Pancreas (tissue), 10 donors: ENCODE measurements at regions not wholly inside any gene's neighbourhood (a gene's known extent, or its start where the extent isn't known, plus 50 kb on each side); places are given as distances from the start of the nearest gene placed in this dataset.

Experiments used
- ATAC-seq, 4 donors: fragments of 200-7000 bp; cut with Tn5 transposase; one replicate each; pipeline versions ENCODE4 v1.8.0 to v1.9.1; 2020; ENCODE audit warnings: mild to moderate bottlenecking in 4 of 4, moderate library complexity in 4 of 4
- DNase-seq, 6 donors: peaks; one replicate each; pipeline ENCODE4 v3.0.0-alpha.2; 2020
- FAIRE-seq: peaks from 2 replicates; lab custom pipeline; 2012; peaks lifted over from hg19 to GRCh38; lab: Jason Lieb, UNC
- H3K27ac ChIP-seq, 4 donors: fragments of 200-600 bp; sonication (generic); 1 replicate in 3 of 4; 2 replicates in 1 of 4; pipeline versions ENCODE4 v1.5.0 to v1.8.0; 2020
- H3K27me3 ChIP-seq, 4 donors: fragments of 200-600 bp; one replicate each; pipeline ENCODE4 v1.8.0; 2021
- H3K36me3 ChIP-seq, 3 donors: fragments of 200-600 bp; sonication (generic) in 1 of 3; one replicate each; pipeline versions ENCODE4 v1.5.0 to v1.8.0; 2020 to 2021
- H3K4me1 ChIP-seq, 3 donors: fragments of 200-600 bp; one replicate each; pipeline ENCODE4 v1.8.0; 2021
- H3K4me3 ChIP-seq, 4 donors: fragments of 200-600 bp; sonication (generic) in 2 of 4; one replicate each; pipeline versions ENCODE4 v1.5.0 to v1.8.0; 2020 to 2021
- H3K9me3 ChIP-seq, 4 donors: fragments of 200-600 bp; one replicate each; pipeline ENCODE4 v1.8.0; 2021
- CTCF ChIP-seq, 4 donors: fragments of 200-600 bp; sonication (generic) in 3 of 4; IDR thresholded peaks; one replicate each; pipeline versions ENCODE4 v1.5.0 to v1.8.0; 2021; ENCODE audit warnings: antibody characterized with exemption in 4 of 4
- WGBS, 2 donors: extraction: QIAGEN DNeasy Blood & Tissue Kit; methylation state at CpG; one replicate each; pipeline ENCODE4 v1.1.7; 2013; 5-methylcytosine and 5-hydroxymethylcytosine counted together
- intact Hi-C, 3 donors: fragments of 100-400 bp; cut with DNase I; formaldehyde crosslinking; loops; one replicate each; pipeline versions ENCODE4 v1.11.1 to v1.14.2; 2022
- donor health status: healthy with polysubstance abuse.
- donor health status: DM: no; HTN: no; CAD: no; lungs with moderate emphysema.
- donor health status: DM: no; HTN: no; CAD: no.
- donor health status: control.
- donor health status: control.
- donor health status: Bipolar disorder and iron deficiency.
- donor health status: DM: yes; HTN: yes; CAD: no.
- donor health status: DM: no; HTN: no; CAD: no.
- donor health status: DM: no; HTN: no; CAD: no.
- donor health status: DM: yes; HTN: yes; CAD: no.

- no peak for DNase-seq
- no peak for ATAC-seq
- intact Hi-C loops: no loop called here
- Histone ChIP-seq H3K4me3 (no peak overlapping the region), H3K9me3 (no peaks in the 10 kb centered on the region), H3K27ac (no peak overlapping the region), H3K36me3 (no peaks in the 10 kb centered on the region), H3K27me3 (no peaks in the 10 kb centered on the region), H3K4me1 (no peaks in the 10 kb centered on the region)
- 73 to 81% methylated on average over 2 of the region's 2 CpGs for WGBS, 2 donors
- FAIRE-seq: no peak
- TF ChIP-seq CTCF (IDR thresholded peaks at IDR 0.05): no peak
Measured at GRCh38 chr4:66506985-66507384, 836.7 kb upstream of the EPHA5 start.

- no peak overlapping the region for H3K4me3 ChIP-seq
- WGBS, 2 donors: 51 to 71% methylated on average over 3 of the region's 3 CpGs
- FAIRE-seq (no peak), DNase-seq (no peak), ATAC-seq (no peak)
- no peaks in the 10 kb centered on the region for H3K27me3 ChIP-seq
- H3K27ac ChIP-seq: no peak overlapping the region
- TF ChIP-seq CTCF (IDR thresholded peaks at IDR 0.05): no peak
- no peaks in the 10 kb centered on the region for H3K36me3 ChIP-seq
- intact Hi-C loops: no loop called here
- no peaks in the 10 kb centered on the region for H3K9me3 ChIP-seq
- no peaks in the 10 kb centered on the region for H3K4me1 ChIP-seq
Measured at GRCh38 chr4:66501997-66502396, 831.7 kb upstream of the EPHA5 start.

- WGBS, 2 donors: 71 to 90% methylated on average over 2 of the region's 2 CpGs
- H3K4me3 ChIP-seq: no peak overlapping the region
- TF ChIP-seq CTCF (IDR thresholded peaks at IDR 0.05): no peak
- intact Hi-C loops: no loop called here
- DNase-seq: no peak
- no peaks in the 10 kb centered on the region for H3K27me3 ChIP-seq
- no peak overlapping the region for H3K27ac ChIP-seq
- no peaks in the 10 kb centered on the region for H3K9me3 ChIP-seq
- no peaks in the 10 kb centered on the region for H3K4me1 ChIP-seq
- H3K36me3 ChIP-seq: no peaks in the 10 kb centered on the region
- ATAC-seq: no peak
- FAIRE-seq: no peak
Measured at GRCh38 chr4:66490729-66491128, 820.4 kb upstream of the EPHA5 start.

- no peak for FAIRE-seq
- no peak for ATAC-seq
- H3K27ac ChIP-seq: no peak overlapping the region
- no peaks in the 10 kb centered on the region for H3K4me1 ChIP-seq
- 31 to 33% methylated on average over 5 of the region's 5 CpGs for WGBS, 2 donors
- H3K9me3 ChIP-seq: no peaks in the 10 kb centered on the region
- no peak for TF ChIP-seq CTCF (IDR thresholded peaks at IDR 0.05)
- H3K4me3 ChIP-seq: no peak overlapping the region
- no peaks in the 10 kb centered on the region for H3K27me3 ChIP-seq
- DNase-seq: no peak
- H3K36me3 ChIP-seq: no peaks in the 10 kb centered on the region
- intact Hi-C loops: no loop called here
Measured at GRCh38 chr4:66489783-66490452, 819.6 kb upstream of the EPHA5 start.

GRCh38 chr4:66489370-66489769, 819.1 kb upstream of the EPHA5 start:
- TF ChIP-seq CTCF (IDR thresholded peaks at IDR 0.05): no peak
- Histone ChIP-seq H3K4me3 (no peak overlapping the region), H3K4me1 (no peaks in the 10 kb centered on the region), H3K36me3 (no peaks in the 10 kb centered on the region), H3K27me3 (no peaks in the 10 kb centered on the region), H3K27ac (no peak overlapping the region), H3K9me3 (no peaks in the 10 kb centered on the region)
- intact Hi-C loops: no loop called here
- DNase-seq (no peak), FAIRE-seq (no peak), ATAC-seq (no peak)
